H9 (cell line): ENCODE measurements at regions not wholly inside any gene's neighbourhood (a gene's known extent, or its start where the extent isn't known, plus 50 kb on each side); places are given as distances from the start of the nearest gene placed in this dataset.

Source experiments
- DNase-seq: peaks from one replicate; pipeline ENCODE4 v3.0.0-alpha.2; 2017
- H2AFZ ChIP-seq: one replicate; pipeline ENCODE4 v1.6.1; 2013; ENCODE audit warnings: mild to moderate bottlenecking, low read length, control low read depth, moderate library complexity
- H2AK5ac ChIP-seq: 2 replicates; pipeline ENCODE4 v1.6.1; 2013; ENCODE audit warnings: low read length, control low read depth, mixed read lengths; ENCODE audit not compliant: insufficient read length
- H2BK120ac ChIP-seq: one replicate; pipeline ENCODE4 v1.6.1; 2013; ENCODE audit warnings: low read depth, mild to moderate bottlenecking, low read length, control low read depth, inconsistent platforms; ENCODE audit not compliant: poor library complexity, severe bottlenecking
- H2BK12ac ChIP-seq: 2 replicates; pipeline ENCODE4 v1.6.1; 2013; ENCODE audit warnings: low read length, control low read depth, mixed read lengths, low read depth; ENCODE audit not compliant: insufficient read length
- H2BK15ac ChIP-seq: 2 replicates; pipeline ENCODE4 v1.6.1; 2013; ENCODE audit warnings: low read depth, low read length, control low read depth
- H2BK20ac ChIP-seq: one replicate; pipeline ENCODE4 v1.6.1; 2013; ENCODE audit warnings: low read depth, mild to moderate bottlenecking, low read length, control low read depth, inconsistent platforms; ENCODE audit not compliant: poor library complexity, severe bottlenecking
- H2BK5ac ChIP-seq: 2 replicates; pipeline ENCODE4 v1.6.1; 2013; ENCODE audit warnings: low read length, control low read depth, mixed read lengths; ENCODE audit not compliant: insufficient read length
- H3K14ac ChIP-seq: 2 replicates; pipeline ENCODE4 v1.6.1; 2013; ENCODE audit warnings: low read length, control low read depth; ENCODE audit not compliant: insufficient read depth
- H3K18ac ChIP-seq: 2 replicates; pipeline ENCODE4 v1.6.1; 2013; ENCODE audit warnings: low read depth, mild to moderate bottlenecking, mixed read lengths, low read length, control low read depth; ENCODE audit not compliant: insufficient read length
- H3K23ac ChIP-seq: 2 replicates; pipeline ENCODE4 v1.6.1; 2013; ENCODE audit warnings: low read length, control low read depth, mixed read lengths, low read depth; ENCODE audit not compliant: insufficient read length
- H3K23me2 ChIP-seq: 2 replicates; pipeline ENCODE4 v1.6.1; 2013; ENCODE audit warnings: low read depth, mild to moderate bottlenecking, mixed read lengths, low read length, control low read depth; ENCODE audit not compliant: insufficient read length, poor library complexity, severe bottlenecking
- H3K27ac ChIP-seq: 2 replicates; pipeline ENCODE4 v1.5.1; 2013; ENCODE audit warnings: low read length, control low read depth, mixed read lengths, low read depth; ENCODE audit not compliant: insufficient read length
- H3K27me3 ChIP-seq: 2 replicates; pipeline ENCODE4 v1.6.1; 2013; ENCODE audit warnings: low read length, control low read depth, inconsistent platforms; ENCODE audit not compliant: insufficient read depth
- H3K4ac ChIP-seq: 2 replicates; pipeline ENCODE4 v1.6.1; 2013; ENCODE audit warnings: low read depth, mild to moderate bottlenecking, control low read depth, inconsistent platforms, low read length, moderate library complexity
- H3K4me1 ChIP-seq: 2 replicates; pipeline ENCODE4 v1.6.1; 2013; ENCODE audit warnings: low read length, control low read depth, inconsistent platforms; ENCODE audit not compliant: insufficient read depth
- H3K4me2 ChIP-seq: 2 replicates; pipeline ENCODE4 v1.6.1; 2013; ENCODE audit warnings: low read length, control low read depth, mixed read lengths; ENCODE audit not compliant: insufficient read length, insufficient read depth
- H3K56ac ChIP-seq: 2 replicates; pipeline ENCODE4 v1.6.1; 2013; ENCODE audit warnings: low read depth, mild to moderate bottlenecking, mixed read lengths, low read length, control low read depth; ENCODE audit not compliant: insufficient read length
- H3K79me1 ChIP-seq: 2 replicates; pipeline ENCODE4 v1.6.1; 2013; ENCODE audit warnings: low read depth, mild to moderate bottlenecking, moderate library complexity, low read length, control low read depth, inconsistent platforms; ENCODE audit not compliant: insufficient read depth, poor library complexity, severe bottlenecking
- H3K79me2 ChIP-seq: 2 replicates; pipeline ENCODE4 v1.6.1; 2013; ENCODE audit warnings: low read length, control low read depth, inconsistent platforms; ENCODE audit not compliant: insufficient read depth
- H3K9ac ChIP-seq: 2 replicates; pipeline ENCODE4 v1.6.1; 2013; ENCODE audit warnings: low read length, control low read depth, mixed read lengths; ENCODE audit not compliant: insufficient read length; ENCODE audit errors: extremely low read depth
- H3K9me3 ChIP-seq: one replicate; pipeline ENCODE4 v1.6.1; 2013; ENCODE audit warnings: low read depth, low read length, inconsistent platforms; ENCODE audit not compliant: control insufficient read depth
- H3T11ph ChIP-seq: one replicate; pipeline ENCODE4 v1.6.1; 2013; ENCODE audit warnings: mild to moderate bottlenecking, low read length, control low read depth, inconsistent platforms
- H4K20me1 ChIP-seq: one replicate; pipeline ENCODE4 v1.6.1; 2013; ENCODE audit not compliant: control insufficient read depth, insufficient read length, insufficient read depth
- H4K5ac ChIP-seq: 2 replicates; pipeline ENCODE4 v1.6.1; 2013; ENCODE audit warnings: low read depth, mild to moderate bottlenecking, mixed read lengths, low read length, control low read depth; ENCODE audit not compliant: insufficient read length
- H4K8ac ChIP-seq: replicated peaks from 2 replicates; pipeline ENCODE4 v1.6.1; 2013; ENCODE audit warnings: low read length, control low read depth, mixed read lengths, low read depth; ENCODE audit not compliant: insufficient read length
- H4K91ac ChIP-seq: 2 replicates; pipeline ENCODE4 v1.6.1; 2013; ENCODE audit warnings: low read depth, mild to moderate bottlenecking, moderate library complexity, mixed read lengths, low read length, control low read depth; ENCODE audit not compliant: insufficient read length
- H3K27ac Mint-ChIP-seq, 3 experiments: 2 replicates in 2 of 3; 3 replicates in 1 of 3; pipeline ENCODE4 v1.8.0; 2020 to 2021; ENCODE audit warnings: mixed read lengths in 3 of 3, mild to moderate bottlenecking in 1 of 3, moderate library complexity in 1 of 3
- H3K27me3 Mint-ChIP-seq: 2 replicates; pipeline ENCODE4 v1.8.0; 2021; ENCODE audit warnings: low read depth, mild to moderate bottlenecking, moderate library complexity, mixed read lengths
- H3K36me3 Mint-ChIP-seq, 3 experiments: 2 replicates in 2 of 3; 3 replicates in 1 of 3; pipeline ENCODE4 v1.8.0; 2020 to 2021; ENCODE audit warnings: low read depth in 3 of 3, mixed read lengths in 3 of 3; ENCODE audit not compliant: insufficient read depth in 1 of 3
- H3K4me1 Mint-ChIP-seq, 2 experiments: 2 replicates each; pipeline ENCODE4 v1.8.0; 2020; ENCODE audit warnings: mixed read lengths in 2 of 2
- H3K4me3 Mint-ChIP-seq, 2 experiments: 2 replicates in 1 of 2; 3 replicates in 1 of 2; pipeline ENCODE4 v1.8.0; 2020 to 2021; ENCODE audit warnings: mild to moderate bottlenecking in 2 of 2, mixed read lengths in 2 of 2, moderate library complexity in 1 of 2
- H3K9me3 Mint-ChIP-seq, 2 experiments: 2 replicates in 1 of 2; 3 replicates in 1 of 2; pipeline ENCODE4 v1.8.0; 2020; ENCODE audit warnings: mild to moderate bottlenecking in 2 of 2, mixed read lengths in 2 of 2, moderate library complexity in 1 of 2
- WGBS: extraction: QIAGEN DNeasy Blood & Tissue Kit; methylation state at CpG from one replicate; pipeline ENCODE4 v1.1.7; 2013; ENCODE audit warnings: missing lambda C conversion rate, low lambda C conversion rate, mixed read lengths; ENCODE audit not compliant: insufficient read length; ENCODE audit errors: extremely low coverage; 5-methylcytosine and 5-hydroxymethylcytosine counted together
- TF ChIP-seq, protein P1 (sequence below): fragments of 200-600 bp; sonication (generic); conservative IDR thresholded peaks from 3 replicates; pipeline ENCODE4 v1.8.0; 2021; ENCODE audit warnings: antibody characterized with exemption, mild to moderate bottlenecking

DNA sequence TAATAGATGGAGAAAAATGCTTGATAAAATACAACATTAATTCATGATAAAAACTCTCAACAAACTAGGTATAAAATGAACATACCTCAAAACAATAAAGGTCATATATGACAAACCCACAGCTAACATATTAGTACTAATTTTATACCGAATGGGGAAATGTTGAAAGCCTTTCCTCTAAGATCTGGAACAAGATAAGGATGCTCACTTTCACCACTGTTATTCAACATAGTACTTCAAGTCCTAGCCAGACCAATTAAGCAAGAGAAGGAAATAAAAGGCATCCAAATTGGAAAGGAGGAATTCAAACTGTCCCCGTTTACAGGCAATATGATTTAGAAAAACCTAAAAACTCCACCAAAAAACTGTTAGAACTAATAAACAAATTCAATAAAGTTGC, 61.5 kb upstream of the CTIF start:
- Histone ChIP-seq H3K27me3 (no peaks in the 10 kb centered on the region), H3K56ac (no peak overlapping the region), H2BK5ac (no peak overlapping the region), H3T11ph (no peak overlapping the region), H3K27ac (no peak overlapping the region), H3K9me3 (no peaks in the 10 kb centered on the region), H3K9ac (no peak overlapping the region), H4K5ac (no peak overlapping the region), H3K18ac (no peak overlapping the region), H3K4ac (no peak overlapping the region), H3K23ac (no peak overlapping the region), H3K79me2 (no peaks in the 10 kb centered on the region), H4K8ac (no peak overlapping the region), H3K14ac (no peak overlapping the region), H3K79me1 (no peaks in the 10 kb centered on the region), H2AK5ac (no peak overlapping the region), H3K23me2 (no peaks in the 10 kb centered on the region), H4K20me1 (no peaks in the 10 kb centered on the region), H3K4me2 (no peak overlapping the region), H2BK20ac (no peak overlapping the region), H2BK120ac (no peak overlapping the region), H4K91ac (no peak overlapping the region), H3K4me1 (no peaks in the 10 kb centered on the region), H2BK15ac (no peak overlapping the region), H2AFZ (no peak overlapping the region), H2BK12ac (no peak overlapping the region)
- peaks cover 4% of the 10 kb centered on the region; the same call in 1 of the 2 replicates for H3K27me3 Mint-ChIP-seq
- no peaks in the 10 kb centered on the region for H3K36me3 Mint-ChIP-seq
- no CpG with 5 or more reads among the region's 2 CpGs for WGBS
- no peak overlapping the region for H3K27ac Mint-ChIP-seq
- no peak for DNase-seq
- H3K4me1 Mint-ChIP-seq: no peaks in the 10 kb centered on the region
- H3K4me3 Mint-ChIP-seq: no peak overlapping the region
- TF ChIP-seq, protein P1, sequence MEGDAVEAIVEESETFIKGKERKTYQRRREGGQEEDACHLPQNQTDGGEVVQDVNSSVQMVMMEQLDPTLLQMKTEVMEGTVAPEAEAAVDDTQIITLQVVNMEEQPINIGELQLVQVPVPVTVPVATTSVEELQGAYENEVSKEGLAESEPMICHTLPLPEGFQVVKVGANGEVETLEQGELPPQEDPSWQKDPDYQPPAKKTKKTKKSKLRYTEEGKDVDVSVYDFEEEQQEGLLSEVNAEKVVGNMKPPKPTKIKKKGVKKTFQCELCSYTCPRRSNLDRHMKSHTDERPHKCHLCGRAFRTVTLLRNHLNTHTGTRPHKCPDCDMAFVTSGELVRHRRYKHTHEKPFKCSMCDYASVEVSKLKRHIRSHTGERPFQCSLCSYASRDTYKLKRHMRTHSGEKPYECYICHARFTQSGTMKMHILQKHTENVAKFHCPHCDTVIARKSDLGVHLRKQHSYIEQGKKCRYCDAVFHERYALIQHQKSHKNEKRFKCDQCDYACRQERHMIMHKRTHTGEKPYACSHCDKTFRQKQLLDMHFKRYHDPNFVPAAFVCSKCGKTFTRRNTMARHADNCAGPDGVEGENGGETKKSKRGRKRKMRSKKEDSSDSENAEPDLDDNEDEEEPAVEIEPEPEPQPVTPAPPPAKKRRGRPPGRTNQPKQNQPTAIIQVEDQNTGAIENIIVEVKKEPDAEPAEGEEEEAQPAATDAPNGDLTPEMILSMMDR: no peak
- H3K9me3 Mint-ChIP-seq: peaks cover 0 to 5% of the 10 kb centered on the region in 2 experiments; a peak in 4 of 5 replicates
